ENCODE measurements at regions not wholly inside any gene's neighbourhood (a gene's known extent, or its start where the extent isn't known, plus 50 kb on each side); places are given as distances from the start of the nearest gene placed in this dataset.
"Not testable (repeated sequence)": the region's sequence is repeated elsewhere in the genome, so short reads cannot be mapped to it uniquely, and the experiment has no call there.

DNA sequence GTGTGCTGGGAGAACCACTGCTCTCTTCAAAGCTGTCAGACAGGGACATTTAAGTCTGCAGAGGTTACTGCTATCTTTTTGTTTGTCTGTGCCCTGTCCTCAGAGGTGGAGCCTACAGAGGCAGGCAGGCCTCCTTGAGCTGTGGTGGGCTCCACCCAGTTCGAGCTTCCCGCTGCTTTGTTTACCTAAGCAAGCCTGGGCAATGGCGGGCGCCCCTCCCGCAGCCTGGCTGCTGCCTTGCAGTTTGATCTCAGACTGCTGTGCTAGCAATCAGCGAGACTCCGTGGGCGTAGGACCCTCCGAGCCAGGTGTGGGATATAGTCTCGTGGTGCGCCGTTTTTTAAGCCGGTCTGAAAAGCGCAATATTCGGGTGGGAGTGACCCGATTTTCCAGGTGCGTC lies 164.0 kb downstream of the HRH4 start:
- not testable (repeated sequence) for H3K9me3 Mint-ChIP-seq; ATAC-seq (replicated peaks); H3K27ac Mint-ChIP-seq; H3K4me1 Mint-ChIP-seq; H3K27me3 Mint-ChIP-seq; H3K4me3 Mint-ChIP-seq; DNase-seq; H3K36me3 Mint-ChIP-seq

DNA sequence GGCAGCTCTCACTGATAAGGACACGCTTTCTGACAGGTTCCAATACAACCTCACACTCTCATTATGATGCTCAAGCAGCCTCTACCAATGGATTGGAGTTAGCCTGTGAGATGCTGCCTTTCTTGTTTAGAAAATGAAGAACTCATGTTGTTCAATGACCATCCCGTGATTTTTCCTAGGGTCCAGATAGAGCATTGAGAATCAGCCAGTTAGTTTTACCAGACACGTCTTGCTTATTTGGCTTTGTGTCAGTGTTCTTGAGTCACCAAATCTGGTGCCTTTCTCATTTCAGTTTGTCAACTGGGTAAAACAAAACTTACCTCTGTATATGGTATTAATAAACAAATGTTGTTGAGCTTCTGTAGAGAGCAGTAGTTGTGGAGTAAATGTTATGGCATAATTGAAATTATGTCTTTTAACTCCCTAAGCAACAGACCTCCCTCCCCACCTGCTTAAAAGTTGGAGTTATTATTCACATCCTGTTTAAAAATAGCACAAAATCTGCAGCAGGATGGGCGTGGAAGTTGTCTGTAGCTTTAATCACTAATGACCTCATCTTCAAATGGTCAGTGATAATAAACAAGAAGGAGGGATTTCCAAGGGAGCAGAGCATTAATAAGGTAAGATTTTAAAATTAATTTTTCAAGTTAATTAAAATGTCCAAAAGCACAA lies 167.3 kb downstream of the HRH4 start:
- ATAC-seq (replicated peaks) (no peak), DNase-seq (no peak)
- Mint-ChIP-seq H3K27me3 (peaks cover 0 to 4% of the 10 kb centered on the region in 2 donors), H3K4me1 (peaks cover 2 to 9% of the 10 kb centered on the region in 2 donors), H3K4me3 (no peak overlapping the region), H3K9me3 (no peaks in the 10 kb centered on the region), H3K27ac (no peak overlapping the region), H3K36me3 (no peaks in the 10 kb centered on the region)

DNA sequence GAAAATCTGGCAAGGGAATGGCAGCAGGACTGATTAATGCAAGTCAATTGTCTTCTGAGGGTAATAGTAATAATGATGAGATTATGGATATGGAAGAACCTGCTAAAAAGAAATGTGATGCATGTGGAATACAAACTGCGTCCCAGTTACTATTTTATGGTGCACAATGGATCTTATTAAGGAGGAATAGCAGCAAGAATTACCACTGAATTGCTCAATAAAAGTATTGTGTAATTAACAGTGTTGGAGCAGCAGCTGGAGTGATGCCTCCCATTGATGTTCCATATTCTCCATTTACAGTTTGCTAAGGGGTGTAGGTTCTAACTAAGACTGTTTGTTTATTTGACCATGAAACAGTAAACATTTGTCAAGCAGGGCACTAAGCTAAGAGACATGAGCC lies 167.9 kb downstream of the HRH4 start:
- DNase-seq (no peak), ATAC-seq (replicated peaks) (no peak)
- no peaks in the 10 kb centered on the region for H3K9me3 Mint-ChIP-seq
- H3K36me3 Mint-ChIP-seq: no peaks in the 10 kb centered on the region
- H3K27ac Mint-ChIP-seq: no peak overlapping the region
- H3K4me1 Mint-ChIP-seq: peaks cover 4 to 9% of the 10 kb centered on the region in 2 donors
- H3K4me3 Mint-ChIP-seq: no peak overlapping the region
- H3K27me3 Mint-ChIP-seq: peaks cover 0 to 8% of the 10 kb centered on the region in 2 donors

DNA sequence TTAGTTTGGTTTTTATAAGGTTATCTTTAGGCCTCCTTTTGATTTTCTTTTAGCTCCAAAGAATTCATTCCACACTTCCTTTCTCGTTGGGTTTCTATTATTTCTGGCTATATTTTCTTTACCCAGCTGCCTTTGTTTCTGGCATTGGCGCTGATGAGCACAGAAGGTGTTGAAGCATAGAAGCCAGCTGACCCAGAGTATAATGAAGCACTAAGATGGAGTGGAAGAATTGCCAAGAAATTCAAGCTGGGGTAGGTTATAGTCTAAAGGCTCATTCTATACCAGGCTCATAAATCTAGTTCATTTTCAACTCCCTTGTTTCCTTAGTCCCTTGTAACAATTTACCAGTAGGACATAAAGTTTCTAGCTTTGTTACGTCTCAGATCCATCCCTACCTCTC lies 169.5 kb downstream of the HRH4 start:
- H3K27ac Mint-ChIP-seq: no peak overlapping the region
- no peak for ATAC-seq (replicated peaks)

DNA sequence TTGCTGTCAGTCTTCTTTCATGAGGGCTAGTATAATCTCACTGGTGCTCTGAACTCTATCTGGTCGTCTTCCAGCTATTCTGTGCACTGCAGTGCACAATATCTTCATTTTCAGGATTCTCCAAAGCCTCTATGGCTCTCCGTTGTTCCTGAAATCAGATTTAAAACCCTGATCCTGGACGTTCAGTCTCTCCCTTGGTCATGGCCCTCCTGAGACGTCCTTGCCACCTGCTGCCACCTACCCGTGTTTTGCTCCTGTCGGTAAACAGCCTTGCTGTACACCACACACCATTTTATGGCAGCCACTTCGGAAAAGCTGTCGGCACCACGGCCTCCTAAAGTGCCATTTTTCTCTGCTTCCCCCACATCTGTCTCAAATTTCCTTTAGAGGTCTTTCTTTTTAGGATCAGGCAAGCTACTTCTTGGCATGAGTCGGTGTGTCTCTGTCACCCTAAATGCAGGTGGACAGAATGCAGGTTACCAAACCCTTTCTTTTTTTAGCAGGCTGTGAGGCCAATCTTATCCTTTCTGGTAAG lies 170.0 kb downstream of the HRH4 start:
- Mint-ChIP-seq H3K9me3 (no peaks in the 10 kb centered on the region), H3K36me3 (no peaks in the 10 kb centered on the region), H3K27me3 (peaks cover 0 to 8% of the 10 kb centered on the region in 2 donors), H3K27ac (no peak overlapping the region), H3K4me3 (no peak overlapping the region), H3K4me1 (peaks cover 4 to 9% of the 10 kb centered on the region in 2 donors)
- ATAC-seq (replicated peaks) (no peak), DNase-seq (no peak)

More for the DNA sequence above, 169.5 kb downstream of the HRH4 start:
- Mint-ChIP-seq H3K9me3 (no peaks in the 10 kb centered on the region), H3K36me3 (no peaks in the 10 kb centered on the region), H3K4me3 (no peak overlapping the region), H3K4me1 (peaks cover 4 to 9% of the 10 kb centered on the region in 2 donors), H3K27me3 (peaks cover 0 to 8% of the 10 kb centered on the region in 2 donors)
- no peak for DNase-seq

DNA sequence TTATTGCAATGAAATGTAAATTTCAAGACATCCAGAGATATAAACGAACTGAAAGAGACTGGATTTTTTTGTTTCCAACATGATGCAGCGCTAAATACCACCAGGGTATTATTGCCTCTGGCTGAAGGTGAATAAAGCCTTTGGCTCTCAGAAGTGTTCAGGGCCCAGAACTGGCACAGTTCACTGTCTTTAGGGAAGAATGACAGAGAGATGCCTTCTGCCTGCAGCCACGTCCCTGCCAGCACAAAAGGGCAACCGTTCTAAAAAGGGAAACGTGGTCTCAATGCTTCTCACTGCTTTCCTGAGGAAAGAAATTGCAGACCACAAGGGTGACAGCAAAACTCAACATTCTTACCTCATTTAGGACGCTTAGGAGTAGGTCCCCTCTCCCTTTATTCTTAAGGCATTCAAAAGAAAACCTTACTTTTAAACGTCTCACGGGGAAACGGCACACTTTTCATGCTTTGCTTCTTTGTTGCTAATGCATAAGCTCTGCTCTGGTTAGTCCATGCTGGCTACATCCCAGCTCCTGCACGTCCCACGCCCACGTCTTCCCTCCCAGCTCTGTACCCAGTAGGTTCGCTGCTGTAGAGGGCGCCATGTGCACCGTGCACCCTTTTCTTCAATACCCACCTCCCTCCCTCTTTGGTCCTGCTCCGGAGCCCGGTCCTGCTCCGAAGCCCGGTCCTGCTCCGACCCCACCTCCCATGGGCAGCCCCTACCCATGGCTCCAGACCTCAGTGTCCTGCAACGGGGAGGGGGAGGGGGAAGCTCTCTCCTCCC lies 171.0 kb downstream of the HRH4 start:
- no peaks in the 10 kb centered on the region for H3K9me3 Mint-ChIP-seq

DNA sequence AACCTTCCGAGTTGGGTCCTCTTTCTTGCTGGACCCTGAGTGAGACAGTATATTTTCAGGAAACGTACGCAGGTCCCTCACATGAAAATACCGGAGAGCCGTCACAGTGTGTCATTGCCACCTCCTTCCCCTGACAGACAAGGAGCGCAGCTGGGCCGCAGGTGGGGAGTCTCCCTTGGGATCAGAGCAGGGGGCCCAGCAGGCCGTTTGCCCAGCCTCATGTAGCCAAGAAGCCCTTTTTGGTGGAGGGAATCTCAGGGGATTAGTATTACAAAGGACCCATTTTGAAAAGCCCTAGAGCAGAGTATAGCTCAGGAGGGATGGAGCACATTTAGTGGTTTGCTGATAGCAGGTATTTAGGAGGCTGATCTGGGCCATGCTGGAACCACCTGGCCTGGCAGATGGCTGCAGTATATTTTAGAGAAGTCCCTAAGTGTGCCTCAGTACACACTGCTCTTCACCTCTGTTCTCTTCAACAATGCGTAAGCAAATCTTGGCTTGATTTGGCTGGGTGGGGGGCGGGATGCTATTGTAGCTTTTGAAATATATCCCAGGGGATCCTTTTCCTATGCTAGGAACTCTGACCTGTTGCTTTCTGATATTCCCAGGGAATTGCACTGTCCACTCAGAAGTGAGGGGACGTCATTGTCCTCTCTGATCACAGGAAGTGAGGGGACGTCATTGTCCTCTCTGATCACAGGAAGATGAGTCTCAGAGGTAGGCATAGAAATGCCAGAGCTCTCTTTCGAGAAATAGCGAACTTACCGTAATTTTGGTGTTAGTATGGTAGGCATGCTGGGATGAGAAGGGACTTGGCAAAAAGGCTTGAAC lies 171.9 kb downstream of the HRH4 start:
- H3K4me3 Mint-ChIP-seq: no peak overlapping the region

More for the DNA sequence above, 171.0 kb downstream of the HRH4 start:
- Mint-ChIP-seq H3K36me3 (no peaks in the 10 kb centered on the region), H3K4me1 (peaks cover 4 to 9% of the 10 kb centered on the region in 2 donors), H3K4me3 (no peak overlapping the region), H3K27me3 (peaks cover 0 to 8% of the 10 kb centered on the region in 2 donors), H3K27ac (no peak overlapping the region)
- DNase-seq: no peak
- no peak for ATAC-seq (replicated peaks)

DNA sequence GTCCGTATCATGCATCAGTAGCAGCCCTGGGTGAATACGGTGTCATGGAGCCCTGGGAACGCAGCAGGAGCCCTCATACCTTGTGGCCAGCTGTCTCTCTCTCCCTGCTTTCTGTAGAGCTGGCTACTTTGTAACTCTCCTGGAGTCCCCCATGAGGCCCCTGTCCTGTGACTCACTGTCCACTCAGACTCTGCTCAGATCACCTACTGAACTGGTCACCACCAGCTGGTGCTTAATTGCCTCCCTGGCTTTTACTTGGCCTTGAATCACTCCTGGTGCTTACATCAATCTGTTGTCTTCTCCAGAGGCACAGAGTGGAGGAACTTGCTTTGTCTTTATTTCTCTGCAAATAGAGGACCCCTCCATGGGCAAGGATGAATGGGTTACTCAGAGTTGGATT lies 172.7 kb downstream of the HRH4 start:
- peaks cover 4 to 9% of the 10 kb centered on the region in 2 donors for H3K4me1 Mint-ChIP-seq
- H3K27ac Mint-ChIP-seq: no peak overlapping the region
- no peaks in the 10 kb centered on the region for H3K9me3 Mint-ChIP-seq
- no peaks in the 10 kb centered on the region for H3K36me3 Mint-ChIP-seq
- H3K27me3 Mint-ChIP-seq: peaks cover 0 to 8% of the 10 kb centered on the region in 2 donors
- DNase-seq: no peak
- H3K4me3 Mint-ChIP-seq: no peak overlapping the region
- ATAC-seq (replicated peaks): no peak

More for the DNA sequence above, 171.9 kb downstream of the HRH4 start:
- ATAC-seq (replicated peaks) (no peak), DNase-seq (no peak)
- H3K36me3 Mint-ChIP-seq: no peaks in the 10 kb centered on the region
- peaks cover 4 to 9% of the 10 kb centered on the region in 2 donors for H3K4me1 Mint-ChIP-seq
- H3K27ac Mint-ChIP-seq: no peak overlapping the region
- peaks cover 0 to 8% of the 10 kb centered on the region in 2 donors for H3K27me3 Mint-ChIP-seq
- no peaks in the 10 kb centered on the region for H3K9me3 Mint-ChIP-seq

DNA sequence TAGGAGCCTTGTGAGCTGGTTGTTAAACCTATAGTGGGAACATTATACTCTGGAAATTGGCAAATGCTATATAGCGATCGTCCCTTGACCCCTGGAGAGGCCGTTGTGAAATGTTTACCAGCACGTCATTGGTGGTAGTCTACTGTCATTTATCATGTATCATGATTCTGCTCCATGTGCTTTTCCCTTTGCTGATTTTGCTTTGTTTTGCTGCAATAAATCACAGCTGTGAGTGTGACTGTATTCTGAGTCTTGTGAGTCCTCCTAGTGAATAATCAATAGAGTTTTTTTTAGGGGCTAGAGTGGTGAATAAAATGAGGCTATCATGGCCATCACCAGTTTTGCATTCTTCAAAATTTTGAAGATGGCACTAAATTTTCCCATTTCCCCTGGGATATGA lies 189.1 kb downstream of the HRH4 start:
- ATAC-seq (replicated peaks) (no peak), DNase-seq (no peak)
- Mint-ChIP-seq H3K36me3 (no peaks in the 10 kb centered on the region), H3K9me3 (peaks cover 0 to 3% of the 10 kb centered on the region in 2 donors), H3K4me3 (no peak overlapping the region), H3K4me1 (no peaks in the 10 kb centered on the region), H3K27ac (no peak overlapping the region), H3K27me3 (no peaks in the 10 kb centered on the region)

DNA sequence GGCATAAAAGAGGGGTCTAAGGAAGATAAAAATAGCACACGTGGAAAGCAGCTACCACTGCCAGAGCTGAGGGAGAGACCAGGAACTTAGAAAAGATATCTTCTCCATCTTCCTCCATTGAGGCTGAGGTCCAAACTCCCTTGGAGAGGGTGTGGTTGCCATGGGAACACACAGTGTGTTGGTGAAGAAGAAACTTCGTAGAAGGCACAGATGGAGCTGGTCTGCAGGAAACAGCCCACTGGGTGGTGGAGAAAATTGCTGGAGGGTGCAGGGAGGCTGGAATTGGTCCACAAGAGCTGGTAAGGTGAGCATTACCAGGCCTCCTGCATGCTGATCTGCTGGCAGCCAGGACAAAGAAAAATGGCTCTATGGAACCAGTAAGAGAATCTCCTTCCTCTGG lies 191.0 kb downstream of the HRH4 start:
- no peak for DNase-seq
- no peak overlapping the region for H3K4me3 Mint-ChIP-seq
- no peaks in the 10 kb centered on the region for H3K27me3 Mint-ChIP-seq
- H3K27ac Mint-ChIP-seq: no peak overlapping the region
- no peaks in the 10 kb centered on the region for H3K4me1 Mint-ChIP-seq
- peaks cover 0 to 3% of the 10 kb centered on the region in 2 donors for H3K9me3 Mint-ChIP-seq
- no peaks in the 10 kb centered on the region for H3K36me3 Mint-ChIP-seq
- ATAC-seq (replicated peaks): no peak

DNA sequence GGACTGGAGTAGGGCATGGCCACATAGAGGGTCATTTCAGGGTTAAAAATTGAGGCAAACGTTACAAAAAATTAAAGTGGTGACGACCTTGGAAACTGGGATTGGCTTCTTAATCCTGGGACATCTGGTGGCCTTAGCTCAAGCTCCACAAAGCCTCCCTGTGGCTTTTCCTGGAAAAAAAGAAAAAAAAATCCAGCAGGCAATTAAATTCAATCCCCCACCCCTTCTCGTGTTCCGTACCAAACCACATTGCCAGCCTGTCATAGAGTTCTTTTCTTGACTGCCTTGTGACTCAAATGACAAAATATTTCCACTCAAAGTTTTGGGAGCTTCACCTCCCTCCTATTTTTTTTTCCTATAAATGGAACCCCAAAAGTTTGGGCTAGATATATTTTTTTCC lies 195.6 kb downstream of the HRH4 start:
- ATAC-seq (replicated peaks): no peak

DNA sequence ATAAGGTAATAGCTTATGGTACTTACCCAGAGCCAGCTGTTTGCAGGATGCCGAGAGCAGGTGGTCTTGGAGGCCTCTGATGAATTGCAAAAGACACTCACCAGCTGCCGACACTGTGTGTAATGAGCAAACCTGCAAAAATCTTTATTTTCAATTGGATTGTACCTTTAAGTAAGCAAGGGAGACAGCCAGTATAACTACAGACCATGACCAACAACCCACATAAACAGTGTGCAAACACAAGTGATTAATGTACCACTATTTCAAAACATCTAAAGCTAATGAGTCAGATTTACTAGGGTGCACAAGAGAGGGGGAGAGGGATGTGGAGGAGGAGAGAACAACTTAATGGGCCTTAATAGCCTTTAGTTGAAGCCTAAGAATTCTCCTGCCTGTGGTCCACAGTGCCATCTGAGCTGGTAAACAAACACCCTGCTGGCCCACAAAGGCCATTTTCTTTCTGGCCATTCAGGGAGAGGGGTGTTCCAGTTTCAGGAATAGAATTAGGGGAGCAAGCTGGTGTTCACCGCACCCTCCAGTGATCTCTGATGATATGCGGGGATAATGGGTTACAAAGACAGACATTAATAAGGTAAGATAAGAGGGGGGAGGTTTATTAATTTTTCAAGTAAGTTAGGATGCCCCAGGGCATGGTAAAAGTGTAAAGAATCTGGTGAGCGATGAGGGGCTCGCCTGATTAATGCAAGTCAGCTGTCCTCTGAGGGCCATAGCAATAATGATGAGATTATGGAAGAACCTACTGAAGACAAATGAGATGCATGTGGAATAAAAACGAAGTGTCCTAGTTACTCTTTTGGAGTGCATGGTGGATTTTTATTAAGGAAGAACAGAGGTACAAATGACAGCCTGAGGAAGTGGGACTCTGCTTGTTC lies 196.4 kb downstream of the HRH4 start:
- H3K36me3 Mint-ChIP-seq: no peaks in the 10 kb centered on the region
- ATAC-seq (replicated peaks) (no peak), DNase-seq (no peak)
- no peak overlapping the region for H3K27ac Mint-ChIP-seq
- no peak overlapping the region for H3K4me3 Mint-ChIP-seq
- peaks cover 11 to 17% of the 10 kb centered on the region in 2 donors for H3K4me1 Mint-ChIP-seq
- H3K9me3 Mint-ChIP-seq: no peaks in the 10 kb centered on the region
- H3K27me3 Mint-ChIP-seq: no peaks in the 10 kb centered on the region

More for the DNA sequence above, 195.6 kb downstream of the HRH4 start:
- no peak overlapping the region for H3K27ac Mint-ChIP-seq
- H3K4me1 Mint-ChIP-seq: peaks cover 11 to 17% of the 10 kb centered on the region in 2 donors
- peaks cover 0 to 3% of the 10 kb centered on the region in 2 donors for H3K9me3 Mint-ChIP-seq
- no peak for DNase-seq
- no peaks in the 10 kb centered on the region for H3K27me3 Mint-ChIP-seq
- H3K4me3 Mint-ChIP-seq: no peak overlapping the region
- no peaks in the 10 kb centered on the region for H3K36me3 Mint-ChIP-seq

DNA sequence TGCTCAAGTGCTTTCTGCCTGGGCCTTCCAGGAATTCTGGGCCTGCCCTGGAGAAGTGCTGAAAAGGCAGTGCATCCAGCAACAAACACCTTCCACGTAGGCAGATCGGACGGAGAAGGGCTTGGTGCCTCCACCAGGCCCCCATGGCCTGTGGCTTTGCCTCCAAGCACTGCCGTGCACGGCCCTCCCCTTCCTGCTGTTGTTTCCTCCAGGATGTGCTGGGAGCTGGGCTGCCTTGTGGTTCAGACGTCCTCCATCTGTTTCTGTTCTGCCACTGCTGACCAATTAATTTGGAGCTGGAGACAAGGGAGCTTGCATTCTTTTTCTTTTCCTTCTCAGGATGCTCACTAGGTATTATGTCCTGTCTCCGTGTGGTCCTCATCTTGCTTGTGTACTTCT lies 197.0 kb downstream of the HRH4 start:
- peaks cover 11 to 17% of the 10 kb centered on the region in 2 donors for H3K4me1 Mint-ChIP-seq
- ATAC-seq (replicated peaks) (no peak), DNase-seq (no peak)
- no peak overlapping the region for H3K4me3 Mint-ChIP-seq
- no peaks in the 10 kb centered on the region for H3K9me3 Mint-ChIP-seq
- H3K27ac Mint-ChIP-seq: no peak overlapping the region
- no peaks in the 10 kb centered on the region for H3K27me3 Mint-ChIP-seq
- H3K36me3 Mint-ChIP-seq: no peaks in the 10 kb centered on the region
